ENCODE measurements at regions not wholly inside any gene's neighbourhood (a gene's known extent, or its start where the extent isn't known, plus 50 kb on each side); places are given as distances from the start of the nearest gene placed in this dataset.
"Not testable (repeated sequence)": the region's sequence is repeated elsewhere in the genome, so short reads cannot be mapped to it uniquely, and the experiment has no call there.

GRCh38 chr4:13903061-13903460 is 275.5 kb upstream of the BOD1L1 start:
- no peak for DNase-seq (ENCODE audit: low spot score)

DNA sequence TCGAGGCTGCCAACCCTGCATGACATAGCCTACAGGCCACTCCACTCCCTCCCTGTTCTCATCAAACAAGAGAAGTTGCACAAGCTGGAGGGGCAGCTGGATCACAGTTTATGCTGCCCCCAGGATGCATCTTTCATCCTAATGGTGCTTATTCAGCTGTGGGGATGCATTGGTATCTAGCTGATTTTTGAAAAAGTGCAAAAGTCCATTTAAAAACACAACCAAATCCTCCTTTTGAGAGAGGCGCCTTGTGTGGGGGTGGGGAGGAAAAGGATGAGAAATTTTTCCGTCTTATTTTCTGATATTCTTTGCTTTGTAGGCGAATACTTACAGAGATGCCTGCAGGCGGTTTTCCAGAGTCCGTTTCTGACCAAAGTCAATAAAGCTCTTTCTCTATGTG is 276.4 kb upstream of the BOD1L1 start:
- no peak for DNase-seq (ENCODE audit: low spot score)

GRCh38 chr4:13905543-13905942 is 278.0 kb upstream of the BOD1L1 start:
- no peak for DNase-seq (ENCODE audit: low spot score)

- DNase-seq (ENCODE audit: low spot score), result no peak
Measured at GRCh38 chr4:13906727-13907126, 279.2 kb upstream of the BOD1L1 start.

DNA sequence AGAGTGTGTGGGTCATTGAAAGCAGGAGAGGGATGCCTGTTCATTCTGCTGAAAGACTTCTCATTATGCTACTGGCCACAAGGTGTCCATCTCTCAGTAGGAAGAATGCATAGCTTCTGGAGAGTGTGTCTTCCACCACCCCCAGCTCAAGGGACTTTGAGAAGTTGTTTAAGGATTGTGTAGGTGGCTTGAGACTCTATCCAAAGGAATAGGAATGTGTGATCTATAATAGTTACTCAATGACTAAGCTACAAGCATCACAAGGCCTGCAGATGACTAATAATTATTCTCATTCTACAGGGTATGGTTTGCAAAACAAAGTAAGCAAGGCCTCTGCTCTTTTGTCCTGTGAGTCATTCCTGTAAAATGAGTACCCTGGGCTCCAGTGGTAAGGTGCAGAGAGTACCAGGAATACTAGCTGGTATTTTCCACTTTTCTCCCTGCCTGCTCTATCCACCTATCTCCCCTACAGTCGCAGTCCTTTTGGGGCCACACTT is 279.8 kb upstream of the BOD1L1 start:
- DNase-seq (ENCODE audit: low spot score), result peak; percentile 60

GRCh38 chr4:13908455-13908854 is 280.9 kb upstream of the BOD1L1 start:
- DNase-seq (ENCODE audit: low spot score), result no peak

DNA sequence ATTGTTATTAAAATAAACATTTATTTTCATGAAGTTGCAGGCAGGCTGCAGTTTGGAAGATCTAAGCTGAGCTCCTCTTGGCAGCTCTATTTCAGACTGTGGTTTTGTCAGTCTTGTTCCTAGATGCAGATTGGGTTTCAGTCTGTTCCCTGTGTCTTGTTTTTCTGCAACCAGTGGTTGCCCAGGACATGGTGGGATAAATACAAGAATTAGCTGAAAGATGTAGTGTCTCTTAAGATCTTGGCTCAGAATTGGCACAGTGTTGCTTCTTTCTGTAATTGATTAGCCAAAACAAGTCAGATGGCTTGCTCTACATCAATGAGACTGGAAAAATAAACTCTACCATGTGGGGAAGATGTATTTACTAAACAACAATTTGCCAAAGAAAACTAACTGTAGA is 283.0 kb upstream of the BOD1L1 start:
- DNase-seq (ENCODE audit: low spot score), result no peak

DNA sequence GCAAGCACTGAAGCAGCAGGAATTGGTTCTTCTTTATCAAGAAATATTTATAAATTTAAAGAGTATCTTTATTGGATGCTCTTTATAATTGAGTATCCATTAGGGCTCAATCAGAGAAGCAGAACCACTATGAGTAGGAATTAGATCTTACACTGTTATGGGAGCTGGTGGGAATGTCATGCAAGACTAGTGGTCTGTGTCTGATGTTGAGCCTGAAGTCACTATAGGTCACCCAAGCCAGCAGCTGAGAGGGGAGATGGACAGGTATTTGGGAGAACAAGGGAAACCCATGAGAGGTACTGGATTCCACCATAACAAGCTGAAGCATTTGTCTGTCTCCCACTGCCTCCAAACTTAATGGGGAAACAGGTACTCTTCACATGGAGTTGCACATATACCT is 283.7 kb upstream of the BOD1L1 start:
- DNase-seq (ENCODE audit: low spot score), result no peak

DNA sequence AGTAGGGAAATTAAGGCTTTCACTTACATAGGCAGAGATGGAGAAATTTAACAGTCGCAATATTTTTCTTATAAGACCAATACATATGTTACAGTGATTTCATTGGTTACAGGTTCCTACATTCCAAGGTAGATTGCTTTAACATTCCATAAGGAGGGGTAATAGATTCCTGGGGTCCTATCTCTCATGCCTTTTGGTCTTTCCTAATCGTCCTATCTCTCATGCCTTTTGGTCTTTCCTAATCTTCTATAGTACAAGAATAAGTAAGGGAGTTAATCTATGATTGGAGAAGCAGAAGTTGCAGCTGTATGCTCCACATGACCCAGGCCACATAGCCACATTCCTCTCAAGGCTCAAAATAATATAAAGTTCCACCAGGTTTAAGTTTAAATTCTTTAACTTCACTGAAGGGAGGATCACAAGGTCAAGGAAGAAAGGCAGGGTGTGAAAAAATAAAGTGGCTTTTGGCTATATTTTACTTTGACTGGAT is 285.0 kb upstream of the BOD1L1 start:
- no peak for DNase-seq (ENCODE audit: low spot score)

DNA sequence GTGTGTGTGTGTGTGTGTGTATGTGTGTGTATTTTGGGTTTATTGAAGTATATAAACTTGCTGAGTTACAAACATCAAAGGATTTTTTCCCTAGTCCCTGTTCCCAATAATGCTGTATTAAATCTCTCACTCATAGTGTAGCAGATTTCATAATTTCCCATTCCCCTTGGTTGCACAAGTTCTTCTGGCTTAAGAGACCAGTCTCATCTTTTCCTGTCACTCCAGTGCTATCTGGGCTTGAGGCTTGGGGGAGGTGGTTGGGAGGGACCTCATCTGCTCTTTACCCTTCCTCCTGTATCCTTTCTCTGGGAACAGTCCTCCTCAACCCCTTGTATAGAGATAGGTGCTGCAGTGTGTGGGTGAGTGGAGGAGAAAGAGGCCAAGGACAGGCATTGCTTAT is 285.4 kb upstream of the BOD1L1 start:
- DNase-seq (ENCODE audit: low spot score), result no peak

DNA sequence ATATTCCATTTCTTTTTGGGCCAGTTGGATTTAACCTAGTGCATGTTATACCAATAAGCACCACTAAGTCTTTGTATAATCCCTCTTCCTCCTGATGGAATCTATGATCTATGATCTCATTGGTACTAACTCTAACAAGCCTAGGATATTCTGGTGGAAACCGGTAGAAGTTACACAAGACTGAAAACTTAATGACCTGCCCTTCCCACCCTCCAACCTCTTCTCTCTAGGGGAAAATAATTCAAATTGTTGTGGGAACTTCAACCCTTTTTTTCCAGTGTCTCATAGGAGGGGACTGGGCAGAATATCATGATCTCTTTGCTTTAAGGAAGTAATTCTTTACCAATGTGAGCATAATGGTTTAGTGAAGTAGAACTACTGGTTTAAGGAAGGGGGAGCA is 289.5 kb upstream of the BOD1L1 start:
- no peak for DNase-seq (ENCODE audit: low spot score)

DNA sequence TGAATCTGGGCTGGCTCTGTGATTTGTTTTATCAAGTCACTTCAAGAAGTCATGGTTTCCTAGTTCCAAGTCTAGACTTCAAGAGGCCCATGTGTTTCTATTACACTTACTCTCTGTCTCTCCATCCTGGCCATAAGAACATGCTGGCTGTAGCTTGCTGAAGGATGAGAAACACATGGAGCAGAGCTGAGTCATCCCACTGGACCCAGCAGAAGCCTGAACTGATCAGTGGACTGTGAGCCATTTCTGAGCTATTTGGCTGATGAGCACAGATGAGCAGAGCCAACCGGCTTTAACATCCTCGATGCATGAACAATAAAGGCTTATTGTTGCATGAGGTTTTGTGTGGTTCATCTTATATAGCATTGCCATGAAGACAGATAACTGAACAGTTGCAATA is 290.6 kb upstream of the BOD1L1 start:
- DNase-seq (ENCODE audit: low spot score), result peak; percentile 8

GRCh38 chr4:13918991-13919441 is 291.5 kb upstream of the BOD1L1 start:
- no peak for DNase-seq (ENCODE audit: low spot score)

- DNase-seq (ENCODE audit: low spot score), result no peak
Measured at GRCh38 chr4:13920111-13920875, 292.8 kb upstream of the BOD1L1 start.

DNA sequence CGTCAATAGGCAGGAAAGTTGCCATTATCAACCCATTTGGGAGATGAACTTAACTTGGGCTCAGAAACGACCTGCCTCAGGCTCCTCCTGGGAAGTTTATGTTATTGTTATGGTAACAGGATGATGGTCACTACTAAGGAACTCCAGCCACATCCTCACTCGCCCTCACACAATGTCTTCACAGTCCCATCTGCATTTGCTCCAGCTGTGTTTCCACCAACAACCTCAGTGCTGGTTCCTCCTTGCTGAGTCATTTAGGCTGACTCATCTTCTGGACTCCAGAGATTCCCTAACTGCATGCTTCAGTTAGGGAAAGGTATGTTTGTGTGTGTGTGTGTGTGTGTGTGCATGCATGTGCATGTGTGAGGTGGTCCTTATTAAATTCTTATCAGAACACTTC is 293.4 kb upstream of the BOD1L1 start:
- peak; percentile 78 for DNase-seq (ENCODE audit: low spot score)

GRCh38 chr4:13921805-13922204 is 294.3 kb upstream of the BOD1L1 start:
- DNase-seq (ENCODE audit: low spot score), result no peak

DNA sequence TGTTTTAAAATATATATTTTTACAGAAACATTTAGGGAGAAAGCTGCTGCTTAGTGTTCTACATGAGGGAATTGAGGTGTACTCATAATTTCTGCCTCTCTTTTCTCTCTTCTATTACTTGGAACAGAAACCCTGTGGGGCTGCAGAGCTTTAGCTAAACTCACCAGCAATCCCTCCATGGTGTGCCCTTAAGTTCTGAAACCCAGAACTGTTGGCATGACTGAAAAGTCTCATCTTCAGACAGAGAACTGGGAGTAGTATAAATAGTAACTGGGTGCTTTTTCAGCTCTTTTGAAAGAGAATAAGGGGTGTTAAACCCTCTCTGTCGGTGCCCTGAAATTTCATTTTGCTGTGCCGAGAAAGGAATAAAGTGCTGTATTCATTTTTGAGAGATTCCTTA is 294.9 kb upstream of the BOD1L1 start:
- DNase-seq (ENCODE audit: low spot score), result no peak

DNA sequence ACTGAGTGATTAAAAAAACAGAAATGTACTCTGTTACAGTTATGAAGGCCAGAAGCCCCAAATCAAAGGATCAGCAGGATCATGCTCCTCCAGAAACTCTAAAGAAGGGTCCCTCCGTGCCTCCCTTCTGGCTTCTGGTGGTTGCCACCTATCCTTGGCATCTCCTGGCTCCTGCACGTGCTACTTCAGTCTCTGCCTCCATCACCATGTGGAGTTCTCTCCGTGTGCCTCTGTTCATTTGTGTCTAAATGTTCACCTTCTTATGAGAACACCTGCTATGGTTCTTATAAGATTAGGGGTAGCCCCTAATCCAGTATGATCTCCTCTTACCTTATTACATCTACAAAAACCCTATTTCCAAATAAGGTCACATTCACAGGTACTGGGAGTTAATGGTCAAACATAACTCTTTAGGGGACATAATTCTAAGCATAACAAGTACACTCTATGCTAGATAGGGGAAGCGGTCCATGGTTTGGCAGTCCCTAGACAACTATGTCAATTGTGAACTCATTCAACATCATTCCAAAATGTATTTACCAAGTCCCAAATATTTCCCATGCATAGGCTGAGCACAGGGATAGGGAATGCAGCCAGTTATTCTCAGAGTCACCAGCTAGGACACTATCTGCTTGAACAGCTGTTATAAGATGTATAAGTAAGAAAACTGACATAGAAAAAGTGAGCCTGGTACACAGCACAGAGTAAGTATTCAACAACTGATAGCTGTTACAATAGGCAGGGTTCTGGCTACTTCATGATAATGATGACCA is 295.5 kb upstream of the BOD1L1 start:
- DNase-seq (ENCODE audit: low spot score), result no peak

- not testable (repeated sequence) for DNase-seq (ENCODE audit: low spot score)
Measured at GRCh38 chr4:13924900-13925299, 297.4 kb upstream of the BOD1L1 start.

DNA sequence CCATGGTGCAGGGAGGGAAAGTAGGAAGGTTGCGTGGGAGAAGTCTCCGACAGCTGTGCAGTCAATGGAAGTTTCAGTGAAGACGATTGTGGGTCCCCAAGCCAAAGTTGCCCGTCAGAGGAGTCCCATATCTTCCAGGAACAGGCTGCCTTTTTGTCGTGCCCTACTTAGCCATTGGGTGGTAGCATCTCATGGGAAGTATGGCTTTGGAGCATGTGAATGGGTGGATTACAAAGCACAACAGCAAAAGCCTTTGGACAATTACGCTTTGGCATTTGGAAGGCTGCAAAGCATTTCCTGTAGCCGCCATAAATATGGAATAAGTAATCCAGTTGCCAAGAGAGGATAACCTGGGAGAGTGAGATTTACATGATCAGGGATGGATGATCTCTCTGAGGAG is 300.7 kb upstream of the BOD1L1 start:
- DNase-seq (ENCODE audit: low spot score), result no peak

DNA sequence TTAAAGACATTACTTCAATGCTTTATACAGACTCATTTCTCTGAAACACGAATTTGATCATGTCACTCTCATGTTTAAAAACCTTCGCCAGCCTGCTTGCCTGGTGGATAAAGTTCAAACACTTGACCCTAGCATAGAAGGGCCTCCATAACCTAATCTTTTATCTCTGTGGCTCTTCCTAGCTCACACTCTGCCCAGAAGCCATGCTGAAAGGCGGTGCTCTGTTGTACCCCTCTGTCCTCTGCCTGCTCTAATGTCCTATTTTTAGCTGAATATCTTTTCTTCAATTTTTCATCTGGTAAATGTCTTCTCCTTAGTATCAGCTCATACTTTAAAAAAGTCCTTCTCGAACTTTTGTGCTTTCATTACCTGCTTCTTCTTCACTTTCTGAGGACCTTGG is 302.6 kb upstream of the BOD1L1 start:
- DNase-seq (ENCODE audit: low spot score), result no peak

DNA sequence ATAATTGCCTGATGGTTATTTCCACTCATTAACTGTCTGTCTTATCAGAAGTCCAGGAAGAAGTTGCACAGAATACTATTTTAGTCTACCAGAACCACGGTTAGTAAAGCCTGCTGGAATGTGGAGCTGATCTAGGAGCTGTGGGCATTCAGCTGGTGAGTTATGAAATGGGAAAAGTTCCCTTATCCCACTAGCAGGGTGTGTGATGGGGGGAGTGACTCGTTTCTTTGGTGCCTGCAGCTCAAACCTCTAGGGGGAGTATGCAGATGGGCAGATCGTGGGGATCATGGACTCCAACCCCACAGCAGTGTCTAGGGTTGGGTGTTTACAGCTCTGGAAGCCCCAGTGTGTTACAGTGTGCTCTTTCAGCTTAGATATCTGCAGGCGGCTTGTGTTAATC is 305.7 kb upstream of the BOD1L1 start:
- DNase-seq (ENCODE audit: low spot score), result no peak

- DNase-seq (ENCODE audit: low spot score), result no peak
Measured at GRCh38 chr4:13938299-13938698, 310.8 kb upstream of the BOD1L1 start.
